Coronary artery (tissue), 2 donors: ENCODE measurements at regions not wholly inside any gene's neighbourhood (a gene's known extent, or its start where the extent isn't known, plus 50 kb on each side); places are given as distances from the start of the nearest gene placed in this dataset.

Experiments used
- DNase-seq: peaks from one replicate; pipeline ENCODE4 v3.0.0-alpha.2; 2017; ENCODE audit warnings: low spot score
- H3K27ac ChIP-seq, 2 donors: fragments of 200-600 bp; sonication (generic); one replicate each; pipeline ENCODE4 v1.5.1; 2016 to 2019
- H3K4me3 ChIP-seq: fragments of 200-600 bp; sonication (generic); 2 replicates; pipeline ENCODE4 v1.5.1; 2016; ENCODE audit warnings: mild to moderate bottlenecking, moderate library complexity
- CTCF ChIP-seq: fragments of 200-600 bp; sonication (generic); IDR thresholded peaks from one replicate; pipeline ENCODE4 v1.5.1; 2019; ENCODE audit warnings: antibody characterized with exemption

- no peak for DNase-seq
- TF ChIP-seq CTCF: no peak
- no peak overlapping the region for H3K27ac ChIP-seq
- no peak overlapping the region for H3K4me3 ChIP-seq
These were observed 386.9 kb downstream of the NUP35 start for GRCh38 chr2:183511154-183511553.

GRCh38 chr2:183519371-183520056, 395.3 kb downstream of the NUP35 start:
- TF ChIP-seq CTCF: no peak
- H3K27ac ChIP-seq: no peak overlapping the region
- no peak overlapping the region for H3K4me3 ChIP-seq
- DNase-seq: no peak

GRCh38 chr2:183521911-183522310, 397.7 kb downstream of the NUP35 start:
- Histone ChIP-seq H3K27ac (no peak overlapping the region), H3K4me3 (no peak overlapping the region)
- no peak for TF ChIP-seq CTCF
- no peak for DNase-seq

- Histone ChIP-seq H3K27ac (no peak overlapping the region), H3K4me3 (no peak overlapping the region)
- no peak for DNase-seq
- no peak for TF ChIP-seq CTCF
These were observed 398.4 kb downstream of the NUP35 start for GRCh38 chr2:183522489-183523266.

- Histone ChIP-seq H3K4me3 (no peak overlapping the region), H3K27ac (no peak overlapping the region)
- no peak for DNase-seq
- no peak for TF ChIP-seq CTCF
These were observed 406.2 kb downstream of the NUP35 start for GRCh38 chr2:183530333-183530901.

- DNase-seq: no peak
- TF ChIP-seq CTCF: no peak
- no peak overlapping the region for H3K27ac ChIP-seq
- no peak overlapping the region for H3K4me3 ChIP-seq
These were observed 408.3 kb downstream of the NUP35 start for GRCh38 chr2:183532514-183532913.

- TF ChIP-seq CTCF: no peak
- no peak overlapping the region for H3K27ac ChIP-seq
- H3K4me3 ChIP-seq: no peak overlapping the region
- no peak for DNase-seq
These were observed 408.8 kb downstream of the NUP35 start for GRCh38 chr2:183533021-183533420.
